A673 (cell line): ENCODE measurements at regions not wholly inside any gene's neighbourhood (a gene's known extent, or its start where the extent isn't known, plus 50 kb on each side); places are given as distances from the start of the nearest gene placed in this dataset.

Source experiments
- BruUV-seq: library from RNA; stranded (reverse); fragments of 400-500 nt; replicated peaks from 2 replicates; lab custom pipeline; 2021; lab: Mats Ljungman, UMichigan
- CTCF ChIA-PET: fragments of 300-600 bp; sonication (Branson Sonifier 250); formaldehyde crosslinking; loops from one replicate; lab custom pipeline; 2022; ENCODE audit warnings: antibody characterized with exemption; lab: Charles Lee
- POLR2A ChIA-PET: fragments of 300-600 bp; sonication (Branson Sonifier 250); formaldehyde crosslinking; loops from one replicate; lab custom pipeline; 2022; ENCODE audit warnings: antibody characterized with exemption; ENCODE audit not compliant: low non-redundant PET; lab: Charles Lee
- DNase-seq: peaks from one replicate; pipeline ENCODE4 v3.0.0-alpha.2; 2015; ENCODE audit warnings: low spot score
- H3K27ac ChIP-seq: fragments of 200-600 bp; sonication (generic); 2 replicates; pipeline ENCODE4 v1.5.1; 2016; ENCODE audit warnings: mixed run types, low read depth, mild to moderate bottlenecking, mixed read lengths, antibody characterized with exemption, low read length; ENCODE audit not compliant: poor library complexity, severe bottlenecking
- H3K27me3 ChIP-seq: fragments of 200-600 bp; sonication (generic); replicated peaks from 2 replicates; pipeline ENCODE4 v1.6.1; 2017; ENCODE audit warnings: mixed run types, low read depth, mild to moderate bottlenecking, mixed read lengths, antibody characterized with exemption, low read length; ENCODE audit not compliant: insufficient read depth, poor library complexity
- H3K36me3 ChIP-seq: fragments of 200-600 bp; sonication (generic); 2 replicates; pipeline ENCODE4 v1.6.1; 2016; ENCODE audit warnings: mixed run types, mild to moderate bottlenecking, mixed read lengths, antibody characterized with exemption, low read length; ENCODE audit not compliant: insufficient read depth, poor library complexity, severe bottlenecking
- H3K4me1 ChIP-seq: fragments of 200-600 bp; sonication (generic); 2 replicates; pipeline ENCODE4 v1.6.1; 2017; ENCODE audit warnings: mixed run types, mild to moderate bottlenecking, mixed read lengths, antibody characterized with exemption, low read length; ENCODE audit not compliant: insufficient read depth, poor library complexity, severe bottlenecking
- H3K4me3 ChIP-seq: fragments of 200-600 bp; sonication (generic); 2 replicates; pipeline ENCODE4 v1.5.1; 2016; ENCODE audit warnings: low read depth, mixed run types, mild to moderate bottlenecking, mixed read lengths, low read length; ENCODE audit not compliant: poor library complexity, severe bottlenecking
- H3K9me3 ChIP-seq: fragments of 200-600 bp; sonication (generic); 2 replicates; pipeline ENCODE4 v1.6.1; 2016; ENCODE audit warnings: mixed run types, low read depth, mild to moderate bottlenecking, mixed read lengths, antibody characterized with exemption, low read length; ENCODE audit not compliant: poor library complexity, severe bottlenecking
- EZH2 ChIP-seq: fragments of 200-600 bp; sonication (generic); IDR thresholded peaks from 2 replicates; pipeline ENCODE4 v1.6.1; 2017; ENCODE audit warnings: borderline replicate concordance, low read depth, mild to moderate bottlenecking, mixed read lengths, antibody characterized with exemption, low read length; ENCODE audit not compliant: poor library complexity, severe bottlenecking
- intact Hi-C: fragments of 100-400 bp; cut with micrococcal nuclease; formaldehyde crosslinking; loops from one replicate; pipeline ENCODE4 v1.10.0; 2022; ENCODE audit not compliant: unreplicated experiment
- TF ChIP-seq, protein P1 (sequence below): fragments of 300-800, 200-600 bp; sonication (generic); conservative IDR thresholded peaks from 2 replicates; pipeline ENCODE4 v1.5.1; 2017; ENCODE audit warnings: low read depth, mild to moderate bottlenecking, antibody characterized with exemption, low read length, moderate library complexity, mixed read lengths

- H3K27ac ChIP-seq: no peak overlapping the region
- no peaks in the 10 kb centered on the region for H3K36me3 ChIP-seq
- ChIA-PET POLR2A (no interaction called here), CTCF (no interaction called here)
- no peaks in the 10 kb centered on the region for H3K27me3 ChIP-seq
- no peak for DNase-seq
- BruUV-seq: no TSS peak
- intact Hi-C loops: no loop called here
- H3K4me1 ChIP-seq: no peaks in the 10 kb centered on the region
- no peak for TF ChIP-seq EZH2
- TF ChIP-seq, protein P1, sequence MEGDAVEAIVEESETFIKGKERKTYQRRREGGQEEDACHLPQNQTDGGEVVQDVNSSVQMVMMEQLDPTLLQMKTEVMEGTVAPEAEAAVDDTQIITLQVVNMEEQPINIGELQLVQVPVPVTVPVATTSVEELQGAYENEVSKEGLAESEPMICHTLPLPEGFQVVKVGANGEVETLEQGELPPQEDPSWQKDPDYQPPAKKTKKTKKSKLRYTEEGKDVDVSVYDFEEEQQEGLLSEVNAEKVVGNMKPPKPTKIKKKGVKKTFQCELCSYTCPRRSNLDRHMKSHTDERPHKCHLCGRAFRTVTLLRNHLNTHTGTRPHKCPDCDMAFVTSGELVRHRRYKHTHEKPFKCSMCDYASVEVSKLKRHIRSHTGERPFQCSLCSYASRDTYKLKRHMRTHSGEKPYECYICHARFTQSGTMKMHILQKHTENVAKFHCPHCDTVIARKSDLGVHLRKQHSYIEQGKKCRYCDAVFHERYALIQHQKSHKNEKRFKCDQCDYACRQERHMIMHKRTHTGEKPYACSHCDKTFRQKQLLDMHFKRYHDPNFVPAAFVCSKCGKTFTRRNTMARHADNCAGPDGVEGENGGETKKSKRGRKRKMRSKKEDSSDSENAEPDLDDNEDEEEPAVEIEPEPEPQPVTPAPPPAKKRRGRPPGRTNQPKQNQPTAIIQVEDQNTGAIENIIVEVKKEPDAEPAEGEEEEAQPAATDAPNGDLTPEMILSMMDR: no peak
- H3K9me3 ChIP-seq: no peaks in the 10 kb centered on the region
- no peak overlapping the region for H3K4me3 ChIP-seq
Measured at GRCh38 chr10:25808372-25808771, 125.7 kb upstream of the MYO3A start.

DNA sequence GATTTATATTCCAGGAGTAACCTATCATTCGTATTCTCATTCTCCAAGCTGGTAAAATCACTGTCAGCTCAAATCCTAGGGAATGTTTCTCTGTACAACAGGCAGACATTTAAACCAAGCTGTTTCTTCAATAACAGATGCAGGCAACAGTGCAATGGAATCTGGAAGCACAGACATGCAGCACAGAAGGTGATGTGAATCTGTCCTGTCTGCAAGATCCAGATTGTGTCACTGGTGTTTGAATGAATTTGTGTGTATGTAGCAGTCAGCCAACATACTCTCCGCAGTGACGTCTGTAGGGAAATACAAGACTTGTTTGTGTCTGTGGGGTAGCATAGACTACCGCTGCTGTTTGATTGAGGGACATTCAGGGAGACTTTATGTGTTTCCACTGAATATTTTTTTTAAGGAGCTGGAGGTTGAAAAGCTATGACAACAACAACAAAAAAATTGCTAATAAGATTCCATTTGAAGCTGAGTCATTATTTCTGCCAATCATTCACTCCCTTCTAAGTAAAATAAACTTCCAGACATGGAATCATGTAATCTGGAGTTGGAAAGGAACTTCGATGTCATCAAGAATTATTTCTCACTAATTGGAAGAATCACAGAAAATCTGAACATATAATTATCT lies 122.9 kb upstream of the MYO3A start:
- TF ChIP-seq, protein P1: no peak
- TF ChIP-seq EZH2: no peak
- H3K4me3 ChIP-seq: no peak overlapping the region
- H3K27ac ChIP-seq: no peak overlapping the region
- H3K9me3 ChIP-seq: no peaks in the 10 kb centered on the region
- POLR2A ChIA-PET: no interaction called here
- CTCF ChIA-PET: no interaction called here
- no peak for DNase-seq
- intact Hi-C loops: no loop called here
- H3K27me3 ChIP-seq: no peaks in the 10 kb centered on the region
- no peaks in the 10 kb centered on the region for H3K36me3 ChIP-seq
- BruUV-seq: no TSS peak
- peaks cover 7% of the 10 kb centered on the region for H3K4me1 ChIP-seq

- Histone ChIP-seq H3K27ac (no peak overlapping the region), H3K9me3 (no peaks in the 10 kb centered on the region), H3K4me1 (peaks cover 17% of the 10 kb centered on the region), H3K4me3 (no peak overlapping the region), H3K27me3 (no peaks in the 10 kb centered on the region), H3K36me3 (no peaks in the 10 kb centered on the region)
- intact Hi-C loops: no loop called here
- ChIA-PET CTCF (no interaction called here), POLR2A (no interaction called here)
- TF ChIP-seq, protein P1: no peak
- TF ChIP-seq EZH2: no peak
- no peak for DNase-seq
- BruUV-seq: no TSS peak
Measured at GRCh38 chr10:25813511-25813910, 120.5 kb upstream of the MYO3A start.
